SU-DHL-6 (cell line): ENCODE measurements at regions not wholly inside any gene's neighbourhood (a gene's known extent, or its start where the extent isn't known, plus 50 kb on each side); places are given as distances from the start of the nearest gene placed in this dataset.

ENCODE experiments used
- EZH2phosphoT487 ChIP-seq: fragments of 200-600 bp; sonication (generic), shearing (Covaris generic); conservative IDR thresholded peaks from 2 replicates; pipeline ENCODE4 v1.6.1; 2018; ENCODE audit warnings: mild to moderate bottlenecking, antibody characterized with exemption, low read length, moderate library complexity, mixed read lengths
- TF ChIP-seq, protein P1 (sequence below): fragments of 200-600 bp; sonication (generic); IDR thresholded peaks from one replicate; pipeline ENCODE4 v1.5.1; 2017; ENCODE audit warnings: antibody characterized with exemption, mild to moderate bottlenecking, low read length, moderate library complexity; ENCODE audit not compliant: insufficient read depth, poor library complexity, severe bottlenecking

DNA sequence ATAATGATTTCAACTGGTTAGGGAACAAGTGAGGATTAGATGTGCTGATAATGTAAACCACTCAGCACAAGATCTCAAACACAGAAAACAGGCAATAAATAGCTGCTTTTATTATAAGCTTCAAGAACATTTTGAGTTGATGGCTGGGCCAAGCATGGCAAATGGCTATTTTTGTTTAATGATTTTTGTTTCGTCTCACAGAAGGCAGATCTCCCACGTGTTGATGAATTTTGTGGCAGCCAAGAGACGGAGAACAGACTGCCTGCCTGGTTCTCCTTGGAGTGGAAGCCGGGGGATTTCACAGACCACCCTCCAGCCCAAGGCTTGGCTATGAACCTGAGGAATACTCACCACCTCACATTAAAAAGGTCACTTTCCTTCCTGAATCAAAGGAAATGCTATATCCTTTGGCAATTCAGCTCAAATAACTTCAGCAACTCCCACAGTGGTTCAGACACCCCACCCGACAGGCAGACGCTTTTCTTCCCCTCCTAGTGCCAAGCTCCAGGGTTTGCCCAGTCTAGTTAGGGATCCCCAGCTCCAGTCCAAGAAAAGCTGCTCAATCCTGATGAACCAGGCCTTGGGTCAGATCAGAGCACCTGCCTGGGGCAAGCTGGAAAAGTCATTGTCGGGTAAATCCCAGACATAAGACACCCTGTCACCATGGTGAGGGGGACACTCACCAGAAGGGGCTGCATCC, 593.5 kb downstream of the TOX3 start:
- TF ChIP-seq, protein P1, sequence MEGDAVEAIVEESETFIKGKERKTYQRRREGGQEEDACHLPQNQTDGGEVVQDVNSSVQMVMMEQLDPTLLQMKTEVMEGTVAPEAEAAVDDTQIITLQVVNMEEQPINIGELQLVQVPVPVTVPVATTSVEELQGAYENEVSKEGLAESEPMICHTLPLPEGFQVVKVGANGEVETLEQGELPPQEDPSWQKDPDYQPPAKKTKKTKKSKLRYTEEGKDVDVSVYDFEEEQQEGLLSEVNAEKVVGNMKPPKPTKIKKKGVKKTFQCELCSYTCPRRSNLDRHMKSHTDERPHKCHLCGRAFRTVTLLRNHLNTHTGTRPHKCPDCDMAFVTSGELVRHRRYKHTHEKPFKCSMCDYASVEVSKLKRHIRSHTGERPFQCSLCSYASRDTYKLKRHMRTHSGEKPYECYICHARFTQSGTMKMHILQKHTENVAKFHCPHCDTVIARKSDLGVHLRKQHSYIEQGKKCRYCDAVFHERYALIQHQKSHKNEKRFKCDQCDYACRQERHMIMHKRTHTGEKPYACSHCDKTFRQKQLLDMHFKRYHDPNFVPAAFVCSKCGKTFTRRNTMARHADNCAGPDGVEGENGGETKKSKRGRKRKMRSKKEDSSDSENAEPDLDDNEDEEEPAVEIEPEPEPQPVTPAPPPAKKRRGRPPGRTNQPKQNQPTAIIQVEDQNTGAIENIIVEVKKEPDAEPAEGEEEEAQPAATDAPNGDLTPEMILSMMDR = no peak
- TF ChIP-seq EZH2phosphoT487 = no peak
